Spleen (tissue), 11 donors: ENCODE measurements at regions not wholly inside any gene's neighbourhood (a gene's known extent, or its start where the extent isn't known, plus 50 kb on each side); places are given as distances from the start of the nearest gene placed in this dataset.

Experiments used
- DNase-seq: peaks from one replicate; pipeline ENCODE4 v3.0.0-alpha.2; 2020
- H3K27ac ChIP-seq, 8 donors: fragments of 200-600 bp; sonication (generic) in 7 of 8; 1 replicate in 4 of 8; 2 replicates in 4 of 8; pipeline versions ENCODE4 v1.5.0 to v1.8.0; 2016 to 2021; ENCODE audit warnings: inconsistent platforms in 4 of 8, mild to moderate bottlenecking in 4 of 8, moderate library complexity in 1 of 8
- H3K27me3 ChIP-seq, 7 donors: fragments of 200-600 bp; sonication (generic) in 6 of 7; replicated peaks in 1 of 7; 1 replicate in 4 of 7; 2 replicates in 3 of 7; pipeline versions ENCODE4 v1.5.0 to v1.8.0; 2016 to 2021; ENCODE audit warnings: inconsistent platforms in 3 of 7, mild to moderate bottlenecking in 1 of 7
- H3K36me3 ChIP-seq, 6 donors: fragments of 200-600 bp; sonication (generic) in 5 of 6; 1 replicate in 4 of 6; 2 replicates in 2 of 6; pipeline versions ENCODE4 v1.5.0 to v1.8.0; 2016 to 2021; ENCODE audit warnings: inconsistent platforms in 2 of 6
- H3K4me1 ChIP-seq, 6 donors: fragments of 200-600 bp; sonication (generic) in 5 of 6; 1 replicate in 3 of 6; 2 replicates in 3 of 6; pipeline versions ENCODE4 v1.5.0 to v1.8.0; 2016 to 2021; ENCODE audit warnings: inconsistent platforms in 3 of 6
- H3K4me3 ChIP-seq, 8 donors: fragments of 200-600 bp; sonication (generic) in 7 of 8; 1 replicate in 4 of 8; 2 replicates in 4 of 8; pipeline versions ENCODE4 v1.5.0 to v1.8.0; 2016 to 2021; ENCODE audit warnings: inconsistent platforms in 4 of 8, mild to moderate bottlenecking in 4 of 8, moderate library complexity in 2 of 8
- H3K9me3 ChIP-seq, 8 donors: fragments of 200-600 bp; sonication (generic) in 7 of 8; 1 replicate in 4 of 8; 2 replicates in 4 of 8; pipeline versions ENCODE4 v1.5.0 to v1.8.0; 2016 to 2021; ENCODE audit warnings: inconsistent platforms in 4 of 8
- POLR2A ChIP-seq, 3 donors: fragments of 450-650 bp; IDR thresholded peaks; one replicate each; pipeline ENCODE4 v1.5.1; 2017; ENCODE audit warnings: antibody characterized with exemption in 3 of 3, mild to moderate bottlenecking in 1 of 3
- POLR2AphosphoS5 ChIP-seq, 3 donors: sonication (generic); formaldehyde crosslinking; IDR thresholded peaks; one replicate each; pipeline ENCODE4 v1.5.1; 2017; ENCODE audit warnings: antibody characterized with exemption in 3 of 3
- WGBS, 5 donors: extraction: QIAGEN DNeasy Blood & Tissue Kit in 3 of 5; methylation state at CpG; one replicate each; pipeline versions ENCODE4 v1.1.5 to v1.1.7; 2013 to 2018; 5-methylcytosine and 5-hydroxymethylcytosine counted together
- intact Hi-C: fragments of 100-400 bp; cut with DNase I; formaldehyde crosslinking; loops from one replicate; pipeline ENCODE4 v1.15.0; 2023; ENCODE audit warnings: low total_unique reads
- TF ChIP-seq, protein P1 (sequence below), 11 experiments: fragments of 200-600 bp in 7 of 11; fragments of 450-650 bp in 4 of 11; sonication (generic) in 4 of 11; IDR thresholded peaks in 8 of 11; conservative IDR thresholded peaks in 3 of 11; 1 replicate in 7 of 11; 2 replicates in 4 of 11; pipeline versions ENCODE4 v1.4.0 to v1.8.0; 2016 to 2021; ENCODE audit warnings: antibody characterized with exemption in 11 of 11, inconsistent platforms in 4 of 11, mild to moderate bottlenecking in 1 of 11
- donor health status: healthy with polysubstance abuse.
- donor health status: DM: no; HTN: no; CAD: no; lungs with moderate emphysema.
- donor health status: DM: no; HTN: no; CAD: no.
- donor health status: Bipolar disorder and iron deficiency.
- donor health status: healthy.
- donor health status: DM: no; HTN: no; CAD: no.
- donor health status: DM: yes; HTN: yes; CAD: no.

DNA sequence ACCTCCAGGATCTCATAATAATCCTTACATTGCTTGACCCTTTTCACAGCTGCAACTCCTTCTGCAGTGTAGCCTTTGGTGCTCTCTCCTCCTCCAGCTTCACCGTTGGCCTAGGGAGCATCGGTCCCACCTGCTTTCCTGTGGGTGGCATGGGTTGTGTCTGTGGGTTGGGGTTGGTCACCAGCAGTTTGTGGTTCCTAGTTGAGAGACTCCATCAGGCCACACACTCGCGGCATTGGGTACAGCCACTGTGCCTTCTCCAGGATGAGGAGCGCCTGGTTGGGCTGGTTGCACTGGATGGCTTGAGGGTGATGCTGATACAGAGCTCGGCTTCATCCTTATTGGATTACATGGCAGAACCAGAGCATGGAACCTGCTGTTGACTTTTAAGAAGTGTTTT lies 69.4 kb upstream of the SPRED2 start:
- Histone ChIP-seq H3K4me1 (peaks cover 0 to 10% (median 0%) of the 10 kb centered on the region in 6 donors), H3K27me3 (no peaks in the 10 kb centered on the region), H3K4me3 (no peak overlapping the region), H3K9me3 (no peaks in the 10 kb centered on the region), H3K36me3 (no peaks in the 10 kb centered on the region), H3K27ac (no peak overlapping the region)
- intact Hi-C loops, result no loop called here
- WGBS, 5 donors, result 72 to 95% (median 84%) methylated on average over 6 of the region's 6 CpGs
- DNase-seq, result no peak
- TF ChIP-seq, protein P1, sequence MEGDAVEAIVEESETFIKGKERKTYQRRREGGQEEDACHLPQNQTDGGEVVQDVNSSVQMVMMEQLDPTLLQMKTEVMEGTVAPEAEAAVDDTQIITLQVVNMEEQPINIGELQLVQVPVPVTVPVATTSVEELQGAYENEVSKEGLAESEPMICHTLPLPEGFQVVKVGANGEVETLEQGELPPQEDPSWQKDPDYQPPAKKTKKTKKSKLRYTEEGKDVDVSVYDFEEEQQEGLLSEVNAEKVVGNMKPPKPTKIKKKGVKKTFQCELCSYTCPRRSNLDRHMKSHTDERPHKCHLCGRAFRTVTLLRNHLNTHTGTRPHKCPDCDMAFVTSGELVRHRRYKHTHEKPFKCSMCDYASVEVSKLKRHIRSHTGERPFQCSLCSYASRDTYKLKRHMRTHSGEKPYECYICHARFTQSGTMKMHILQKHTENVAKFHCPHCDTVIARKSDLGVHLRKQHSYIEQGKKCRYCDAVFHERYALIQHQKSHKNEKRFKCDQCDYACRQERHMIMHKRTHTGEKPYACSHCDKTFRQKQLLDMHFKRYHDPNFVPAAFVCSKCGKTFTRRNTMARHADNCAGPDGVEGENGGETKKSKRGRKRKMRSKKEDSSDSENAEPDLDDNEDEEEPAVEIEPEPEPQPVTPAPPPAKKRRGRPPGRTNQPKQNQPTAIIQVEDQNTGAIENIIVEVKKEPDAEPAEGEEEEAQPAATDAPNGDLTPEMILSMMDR (IDR thresholded peaks at IDR 0.05 in 8 of 11, conservative IDR thresholded peaks at IDR 0.05 in 3 of 11), result no peak
- TF ChIP-seq POLR2A (IDR thresholded peaks at IDR 0.05), result no peak
- TF ChIP-seq POLR2AphosphoS5 (IDR thresholded peaks at IDR 0.05), result no peak

DNA sequence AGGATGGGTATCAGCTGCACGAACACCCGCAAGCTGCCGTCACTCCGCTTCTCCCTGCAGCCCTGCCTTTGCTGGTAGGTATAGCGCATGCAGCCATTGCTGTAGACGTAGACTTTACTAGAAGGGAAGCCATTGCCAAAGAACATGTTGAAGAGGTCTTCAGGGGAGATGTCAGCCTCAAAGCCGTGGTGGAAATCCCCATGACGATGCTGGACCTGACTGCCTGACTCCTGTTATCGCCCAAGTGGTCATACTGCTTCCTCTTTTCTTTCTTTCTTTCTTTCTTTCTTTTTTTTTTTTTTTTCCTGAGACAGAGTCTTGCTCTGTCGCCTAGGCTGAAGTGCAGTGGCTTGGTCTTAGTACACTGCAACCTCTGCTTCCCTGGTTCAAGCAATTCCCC lies 68.7 kb upstream of the SPRED2 start:
- Histone ChIP-seq H3K27me3 (no peaks in the 10 kb centered on the region), H3K36me3 (no peaks in the 10 kb centered on the region), H3K9me3 (no peaks in the 10 kb centered on the region), H3K4me1 (peaks cover 0 to 9% (median 0%) of the 10 kb centered on the region in 6 donors), H3K4me3 (no peak overlapping the region), H3K27ac (no peak overlapping the region)
- 85 to 89% (median 88%) methylated on average over 9 to 10 of the region's 10 CpGs for WGBS, 5 donors
- DNase-seq, result no peak
- intact Hi-C loops, result no loop called here
- no peak for TF ChIP-seq POLR2AphosphoS5 (IDR thresholded peaks at IDR 0.05)
- TF ChIP-seq POLR2A (IDR thresholded peaks at IDR 0.05), result no peak
- TF ChIP-seq, protein P1 (IDR thresholded peaks at IDR 0.05 in 8 of 11, conservative IDR thresholded peaks at IDR 0.05 in 3 of 11), result no peak

DNA sequence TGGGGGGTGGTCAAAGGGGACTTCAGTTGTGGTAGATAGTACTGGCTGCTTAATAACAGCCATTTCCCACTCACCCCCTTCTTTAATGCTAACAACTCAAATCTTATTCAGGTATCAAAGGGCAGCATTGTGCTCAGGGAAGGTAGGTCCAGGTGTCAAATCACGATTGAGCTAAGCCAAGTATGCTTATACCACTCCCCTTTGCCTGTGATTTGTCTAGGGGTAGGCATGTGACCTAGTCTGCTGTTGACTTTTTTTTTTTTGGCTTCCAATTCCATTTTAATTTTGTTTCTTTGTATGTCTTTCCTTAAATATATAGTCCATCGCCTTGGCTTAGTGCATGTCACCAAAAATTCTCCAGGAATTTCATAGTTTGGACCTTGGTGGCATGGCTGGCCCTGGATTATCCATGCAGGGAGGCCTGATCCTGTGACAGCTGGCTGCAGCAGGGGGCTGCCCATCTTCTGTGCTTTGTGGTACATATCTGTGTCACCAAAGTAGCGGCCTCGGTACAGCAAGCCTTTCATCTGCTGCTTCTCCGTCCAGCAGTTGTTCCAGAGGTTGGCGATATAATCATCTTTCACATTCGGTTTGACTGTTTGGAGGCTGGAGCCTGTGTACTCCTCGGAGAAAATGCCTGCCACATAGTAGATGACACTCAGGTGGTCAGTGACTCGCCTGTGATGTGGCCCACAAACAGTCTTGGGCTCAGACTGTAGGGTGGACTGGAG lies 68.1 kb upstream of the SPRED2 start:
- intact Hi-C loops, result no loop called here
- no peaks in the 10 kb centered on the region for H3K27me3 ChIP-seq
- 82 to 93% (median 87%) methylated on average over 9 of the region's 9 CpGs for WGBS, 5 donors
- H3K27ac ChIP-seq, result no peak overlapping the region
- H3K9me3 ChIP-seq, result no peaks in the 10 kb centered on the region
- H3K36me3 ChIP-seq, result no peaks in the 10 kb centered on the region
- TF ChIP-seq, protein P1 (IDR thresholded peaks at IDR 0.05 in 8 of 11, conservative IDR thresholded peaks at IDR 0.05 in 3 of 11), result no peak
- TF ChIP-seq POLR2AphosphoS5 (IDR thresholded peaks at IDR 0.05) (no peak), POLR2A (IDR thresholded peaks at IDR 0.05) (no peak)
- peaks cover 0 to 3% (median 0%) of the 10 kb centered on the region in 6 donors for H3K4me1 ChIP-seq
- H3K4me3 ChIP-seq, result no peak overlapping the region
- DNase-seq, result no peak

DNA sequence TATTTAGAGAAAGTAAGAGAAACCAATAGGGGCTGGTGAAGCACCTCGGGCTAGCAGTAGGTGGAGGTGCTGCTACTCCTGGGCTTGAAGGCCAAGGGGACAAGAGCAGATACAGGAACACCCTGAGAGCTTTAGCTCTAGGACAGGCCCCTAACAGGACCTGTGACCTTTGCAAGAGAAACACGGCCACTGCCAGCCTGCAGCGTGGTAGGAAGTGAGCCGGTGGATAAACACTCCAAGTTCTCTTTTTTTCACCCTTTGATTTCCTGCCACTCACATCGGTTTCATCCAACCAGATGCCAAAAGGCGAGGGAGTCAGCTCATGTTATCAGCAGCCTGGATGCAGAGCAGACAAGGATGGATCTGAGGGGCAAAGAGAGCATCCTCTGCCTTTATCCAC lies 66.8 kb upstream of the SPRED2 start:
- TF ChIP-seq POLR2A (IDR thresholded peaks at IDR 0.05), result no peak
- TF ChIP-seq, protein P1 (IDR thresholded peaks at IDR 0.05 in 8 of 11, conservative IDR thresholded peaks at IDR 0.05 in 3 of 11), result no peak
- no peak for TF ChIP-seq POLR2AphosphoS5 (IDR thresholded peaks at IDR 0.05)
- Histone ChIP-seq H3K27me3 (no peaks in the 10 kb centered on the region), H3K4me3 (no peak overlapping the region), H3K4me1 (no peaks in the 10 kb centered on the region), H3K36me3 (no peaks in the 10 kb centered on the region), H3K9me3 (no peaks in the 10 kb centered on the region), H3K27ac (no peak overlapping the region)
- DNase-seq, result no peak
- 16 to 39% (median 17%) methylated on average over 6 of the region's 6 CpGs for WGBS, 5 donors
- intact Hi-C loops, result no loop called here
